Calu3 (cell line): ENCODE measurements at regions not wholly inside any gene's neighbourhood (a gene's known extent, or its start where the extent isn't known, plus 50 kb on each side); places are given as distances from the start of the nearest gene placed in this dataset.
"Not testable (repeated sequence)": the region's sequence is repeated elsewhere in the genome, so short reads cannot be mapped to it uniquely, and the experiment has no call there.

ENCODE experiments used
- BruUV-seq: library from RNA; stranded (reverse); fragments of 400-500 nt; replicated peaks from 2 replicates; lab custom pipeline; 2021; lab: Mats Ljungman, UMichigan
- CTCF ChIA-PET: fragments of 300-600 bp; sonication (Branson Sonifier 250); formaldehyde crosslinking; loops from one replicate; lab custom pipeline; 2022; ENCODE audit warnings: antibody characterized with exemption; lab: Charles Lee
- DNase-seq: peaks from one replicate; pipeline ENCODE4 v3.0.0; 2022
- H3K27ac Mint-ChIP-seq: one replicate; pipeline ENCODE4 v1.8.0; 2022; ENCODE audit warnings: mixed read lengths; ENCODE audit not compliant: unreplicated experiment
- H3K27me3 Mint-ChIP-seq: one replicate; pipeline ENCODE4 v1.8.0; 2022; ENCODE audit warnings: mixed read lengths; ENCODE audit not compliant: unreplicated experiment
- H3K36me3 Mint-ChIP-seq: one replicate; pipeline ENCODE4 v1.8.0; 2022; ENCODE audit warnings: mild to moderate bottlenecking, moderate library complexity, mixed read lengths; ENCODE audit not compliant: insufficient read depth, unreplicated experiment
- H3K4me1 Mint-ChIP-seq: one replicate; pipeline ENCODE4 v1.8.0; 2022; ENCODE audit warnings: mild to moderate bottlenecking, low read depth, mixed read lengths; ENCODE audit not compliant: unreplicated experiment
- H3K4me3 Mint-ChIP-seq: one replicate; pipeline ENCODE4 v1.8.0; 2022; ENCODE audit warnings: mild to moderate bottlenecking, low read depth, moderate library complexity, mixed read lengths; ENCODE audit not compliant: unreplicated experiment
- H3K9me3 Mint-ChIP-seq: one replicate; pipeline ENCODE4 v1.8.0; 2022; ENCODE audit warnings: low read depth, mixed read lengths; ENCODE audit not compliant: unreplicated experiment
- intact Hi-C: fragments of 100-400 bp; cut with micrococcal nuclease; formaldehyde crosslinking; loops from one replicate; pipeline ENCODE4 v1.10.0; 2022; ENCODE audit not compliant: unreplicated experiment
- TF ChIP-seq, protein P1 (sequence below): fragments of 200-600 bp; IDR thresholded peaks from one replicate; pipeline ENCODE4 v1.8.0; 2022; ENCODE audit warnings: antibody characterized with exemption; ENCODE audit not compliant: unreplicated experiment

DNA sequence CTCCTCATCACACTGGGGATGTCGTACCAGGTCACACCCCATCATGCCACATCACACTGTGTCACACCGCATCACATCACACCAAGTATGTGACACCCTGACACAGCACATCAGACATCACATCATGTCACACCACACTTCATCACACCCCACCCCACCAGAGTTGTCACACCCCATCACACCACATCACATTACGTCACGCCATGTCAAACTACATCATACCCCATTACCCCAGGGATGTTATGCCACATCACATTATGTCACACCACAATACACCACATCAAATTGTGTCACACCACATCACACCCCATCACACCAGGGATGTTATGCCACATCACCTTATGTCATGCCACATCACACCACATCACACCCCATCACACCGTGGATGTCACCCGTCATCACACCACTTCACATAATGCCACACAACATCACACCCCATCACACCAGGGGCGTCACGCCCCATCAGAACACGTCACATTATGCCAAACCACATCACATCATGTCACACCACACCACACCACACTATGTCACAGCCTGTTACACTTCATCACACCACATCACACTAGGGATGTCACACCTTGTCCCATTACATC is 133.6 kb downstream of the TMEM121 start:
- no peak for DNase-seq
- no TSS peak for BruUV-seq
- CTCF ChIA-PET, result no interaction called here
- no peaks in the 10 kb centered on the region for H3K36me3 Mint-ChIP-seq
- H3K9me3 Mint-ChIP-seq, result peaks cover 6% of the 10 kb centered on the region
- no peak overlapping the region for H3K27ac Mint-ChIP-seq
- peaks cover 40% of the 10 kb centered on the region for H3K27me3 Mint-ChIP-seq
- intact Hi-C loops, result no loop called here
- TF ChIP-seq, protein P1, sequence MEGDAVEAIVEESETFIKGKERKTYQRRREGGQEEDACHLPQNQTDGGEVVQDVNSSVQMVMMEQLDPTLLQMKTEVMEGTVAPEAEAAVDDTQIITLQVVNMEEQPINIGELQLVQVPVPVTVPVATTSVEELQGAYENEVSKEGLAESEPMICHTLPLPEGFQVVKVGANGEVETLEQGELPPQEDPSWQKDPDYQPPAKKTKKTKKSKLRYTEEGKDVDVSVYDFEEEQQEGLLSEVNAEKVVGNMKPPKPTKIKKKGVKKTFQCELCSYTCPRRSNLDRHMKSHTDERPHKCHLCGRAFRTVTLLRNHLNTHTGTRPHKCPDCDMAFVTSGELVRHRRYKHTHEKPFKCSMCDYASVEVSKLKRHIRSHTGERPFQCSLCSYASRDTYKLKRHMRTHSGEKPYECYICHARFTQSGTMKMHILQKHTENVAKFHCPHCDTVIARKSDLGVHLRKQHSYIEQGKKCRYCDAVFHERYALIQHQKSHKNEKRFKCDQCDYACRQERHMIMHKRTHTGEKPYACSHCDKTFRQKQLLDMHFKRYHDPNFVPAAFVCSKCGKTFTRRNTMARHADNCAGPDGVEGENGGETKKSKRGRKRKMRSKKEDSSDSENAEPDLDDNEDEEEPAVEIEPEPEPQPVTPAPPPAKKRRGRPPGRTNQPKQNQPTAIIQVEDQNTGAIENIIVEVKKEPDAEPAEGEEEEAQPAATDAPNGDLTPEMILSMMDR, result no peak
- no peaks in the 10 kb centered on the region for H3K4me1 Mint-ChIP-seq
- no peak overlapping the region for H3K4me3 Mint-ChIP-seq

GRCh38 chr14:105660816-105661531 is 134.6 kb downstream of the TMEM121 start:
- H3K4me1 Mint-ChIP-seq, result no peaks in the 10 kb centered on the region
- CTCF ChIA-PET, result no interaction called here
- peaks cover 49% of the 10 kb centered on the region for H3K27me3 Mint-ChIP-seq
- no peak overlapping the region for H3K4me3 Mint-ChIP-seq
- no peaks in the 10 kb centered on the region for H3K36me3 Mint-ChIP-seq
- TF ChIP-seq, protein P1, result no peak
- no peak for DNase-seq
- H3K27ac Mint-ChIP-seq, result no peak overlapping the region
- intact Hi-C loops, result no loop called here
- H3K9me3 Mint-ChIP-seq, result peaks cover 6% of the 10 kb centered on the region
- BruUV-seq, result no TSS peak

DNA sequence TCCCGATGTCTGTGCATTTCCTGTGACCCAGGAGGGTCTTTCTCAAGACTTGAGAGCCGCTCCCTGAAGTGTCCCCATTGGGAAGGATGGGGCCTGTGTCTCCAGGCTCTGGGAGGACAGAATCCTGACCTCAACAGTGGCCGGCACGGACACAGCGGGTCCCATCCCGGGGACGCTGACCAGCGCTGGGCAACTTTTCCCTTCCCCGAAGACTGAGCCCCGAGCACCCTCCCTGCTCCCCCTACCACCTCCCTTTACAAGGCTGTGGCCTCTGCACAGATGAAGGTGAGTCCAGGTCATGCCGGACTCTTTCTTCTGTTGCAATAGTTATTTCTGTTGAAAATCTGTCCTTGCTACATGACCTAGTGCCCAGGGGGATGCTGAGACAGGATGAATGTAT is 135.7 kb downstream of the TMEM121 start:
- CTCF ChIA-PET, DNase-seq, H3K27ac Mint-ChIP-seq, BruUV-seq, H3K4me3 Mint-ChIP-seq, intact Hi-C loops, H3K36me3 Mint-ChIP-seq, H3K4me1 Mint-ChIP-seq, H3K9me3 Mint-ChIP-seq: not testable (repeated sequence)
- H3K27me3 Mint-ChIP-seq, result peaks cover 60% of the 10 kb centered on the region

DNA sequence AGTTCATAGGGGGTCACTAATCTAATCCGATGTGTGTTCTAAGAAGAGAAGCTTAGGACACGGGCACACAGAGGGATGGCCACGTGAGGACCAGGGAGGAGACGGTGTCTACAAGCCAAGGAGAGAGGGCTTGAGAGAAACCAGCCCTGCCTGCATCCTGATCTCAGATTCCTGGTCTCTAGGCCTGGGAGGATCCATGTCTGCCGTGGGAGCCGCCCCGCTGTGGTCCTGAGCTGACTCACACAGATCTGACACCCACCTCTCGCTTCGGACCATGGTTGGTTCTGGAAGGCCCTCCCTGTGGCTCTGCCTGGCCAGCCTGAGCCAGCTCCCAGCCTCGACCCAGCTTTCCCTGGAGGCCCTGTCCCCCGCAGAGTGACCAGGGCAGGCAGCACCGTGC is 136.2 kb downstream of the TMEM121 start:
- BruUV-seq, H3K4me1 Mint-ChIP-seq, intact Hi-C loops, CTCF ChIA-PET, H3K27ac Mint-ChIP-seq, H3K9me3 Mint-ChIP-seq, DNase-seq, H3K4me3 Mint-ChIP-seq, H3K36me3 Mint-ChIP-seq: not testable (repeated sequence)
- peaks cover 65% of the 10 kb centered on the region for H3K27me3 Mint-ChIP-seq

- H3K4me1 Mint-ChIP-seq, H3K36me3 Mint-ChIP-seq, DNase-seq, H3K27ac Mint-ChIP-seq, intact Hi-C loops, H3K9me3 Mint-ChIP-seq, H3K4me3 Mint-ChIP-seq, CTCF ChIA-PET, BruUV-seq: not testable (repeated sequence)
- peaks cover 67% of the 10 kb centered on the region for H3K27me3 Mint-ChIP-seq
Observed at GRCh38 chr14:105663323-105663722, 136.9 kb downstream of the TMEM121 start.

- DNase-seq, H3K4me3 Mint-ChIP-seq, H3K36me3 Mint-ChIP-seq, intact Hi-C loops, H3K4me1 Mint-ChIP-seq, BruUV-seq, CTCF ChIA-PET, H3K9me3 Mint-ChIP-seq, H3K27ac Mint-ChIP-seq: not testable (repeated sequence)
- peaks cover 67% of the 10 kb centered on the region for H3K27me3 Mint-ChIP-seq
Observed at GRCh38 chr14:105663818-105664596, 137.6 kb downstream of the TMEM121 start.
